Lung (tissue), 11 donors: ENCODE measurements at regions not wholly inside any gene's neighbourhood (a gene's known extent, or its start where the extent isn't known, plus 50 kb on each side); places are given as distances from the start of the nearest gene placed in this dataset.

Experiments
- ATAC-seq: fragments of 200-7000 bp; cut with Tn5 transposase; one replicate; pipeline ENCODE4 v1.9.1; 2020; ENCODE audit warnings: moderate number of reproducible peaks; ENCODE audit not compliant: insufficient read depth, low FRiP score
- DNase-seq, 3 donors: peaks; one replicate each; pipeline ENCODE4 v3.0.0-alpha.2; 2013 to 2017
- H3K27ac ChIP-seq, 2 donors: one replicate each; pipeline ENCODE4 v1.5.1; 2013; ENCODE audit warnings: mild to moderate bottlenecking in 2 of 2, moderate library complexity in 2 of 2, control low read depth in 1 of 2, inconsistent platforms in 1 of 2, low read depth in 1 of 2, low read length in 1 of 2
- H3K27me3 ChIP-seq, 3 donors: one replicate each; pipeline ENCODE4 v1.5.1; 2013; ENCODE audit warnings: low read length in 2 of 3; ENCODE audit not compliant: control insufficient read depth in 3 of 3, insufficient read depth in 3 of 3
- H3K36me3 ChIP-seq, 4 donors: one replicate each; pipeline ENCODE4 v1.5.1; 2013; ENCODE audit warnings: low read length in 4 of 4, mild to moderate bottlenecking in 1 of 4, moderate library complexity in 1 of 4; ENCODE audit not compliant: control insufficient read depth in 4 of 4, insufficient read depth in 4 of 4
- H3K4me1 ChIP-seq, 5 donors: one replicate each; pipeline ENCODE4 v1.5.1; 2013; ENCODE audit warnings: low read length in 5 of 5, mild to moderate bottlenecking in 2 of 5, moderate library complexity in 1 of 5; ENCODE audit not compliant: control insufficient read depth in 5 of 5, insufficient read depth in 5 of 5
- H3K4me3 ChIP-seq: one replicate; pipeline ENCODE4 v1.5.1; 2013; ENCODE audit warnings: mild to moderate bottlenecking, control low read depth, moderate library complexity
- H3K9ac ChIP-seq, 2 donors: one replicate each; pipeline ENCODE4 v1.5.1; 2013; ENCODE audit warnings: low read length in 2 of 2, control low read depth in 1 of 2; ENCODE audit not compliant: insufficient read depth in 1 of 2
- H3K9me3 ChIP-seq, 4 donors: one replicate each; pipeline ENCODE4 v1.5.1; 2013; ENCODE audit warnings: low read length in 3 of 4, mild to moderate bottlenecking in 1 of 4, moderate library complexity in 1 of 4; ENCODE audit not compliant: control insufficient read depth in 4 of 4, insufficient read depth in 3 of 4
- WGBS, 2 donors: extraction: QIAGEN DNeasy Blood & Tissue Kit; methylation state at CpG; one replicate each; pipeline ENCODE4 v1.1.7; 2013; 5-methylcytosine and 5-hydroxymethylcytosine counted together
- TF ChIP-seq, protein P1 (sequence below): IDR thresholded peaks from 2 replicates; pipeline ENCODE4 v1.5.1; 2012; ENCODE audit warnings: mild to moderate bottlenecking; ENCODE audit errors: control extremely low read depth, extremely low read depth
- donor health status: control.
- donor health status: control.
- donor health status: Bipolar disorder and iron deficiency.
- donor health status: healthy.
- donor health status: DM: yes; HTN: yes; CAD: no.

DNA sequence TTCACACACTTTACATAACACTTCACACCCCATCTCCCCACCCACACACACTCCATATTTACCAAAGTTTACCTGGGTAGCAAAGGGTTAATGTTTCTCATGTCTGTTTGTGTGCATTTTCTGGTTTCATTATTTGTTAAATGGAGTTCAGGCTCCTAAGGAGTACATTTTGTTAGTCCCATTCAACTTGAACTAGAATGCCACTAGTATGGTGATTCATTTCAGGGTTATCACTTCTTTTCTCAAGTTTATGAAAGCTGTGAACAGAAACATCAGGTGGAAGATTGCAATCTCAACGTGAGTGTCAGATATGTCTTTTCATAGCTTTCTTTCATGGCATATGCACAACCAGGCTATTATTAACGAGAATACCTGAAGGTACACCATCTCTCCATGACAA lies 1027.5 kb downstream of the GATA3 start:
- H3K9me3 ChIP-seq, result peaks cover 0 to 3% (median 0%) of the 10 kb centered on the region in 4 donors
- no peak overlapping the region for H3K27ac ChIP-seq
- WGBS, 2 donors, result 37 to 51% methylated on average over 2 of the region's 2 CpGs
- no peaks in the 10 kb centered on the region for H3K4me1 ChIP-seq
- no peaks in the 10 kb centered on the region for H3K27me3 ChIP-seq
- no peak overlapping the region for H3K4me3 ChIP-seq
- ATAC-seq, result no peak
- TF ChIP-seq, protein P1, sequence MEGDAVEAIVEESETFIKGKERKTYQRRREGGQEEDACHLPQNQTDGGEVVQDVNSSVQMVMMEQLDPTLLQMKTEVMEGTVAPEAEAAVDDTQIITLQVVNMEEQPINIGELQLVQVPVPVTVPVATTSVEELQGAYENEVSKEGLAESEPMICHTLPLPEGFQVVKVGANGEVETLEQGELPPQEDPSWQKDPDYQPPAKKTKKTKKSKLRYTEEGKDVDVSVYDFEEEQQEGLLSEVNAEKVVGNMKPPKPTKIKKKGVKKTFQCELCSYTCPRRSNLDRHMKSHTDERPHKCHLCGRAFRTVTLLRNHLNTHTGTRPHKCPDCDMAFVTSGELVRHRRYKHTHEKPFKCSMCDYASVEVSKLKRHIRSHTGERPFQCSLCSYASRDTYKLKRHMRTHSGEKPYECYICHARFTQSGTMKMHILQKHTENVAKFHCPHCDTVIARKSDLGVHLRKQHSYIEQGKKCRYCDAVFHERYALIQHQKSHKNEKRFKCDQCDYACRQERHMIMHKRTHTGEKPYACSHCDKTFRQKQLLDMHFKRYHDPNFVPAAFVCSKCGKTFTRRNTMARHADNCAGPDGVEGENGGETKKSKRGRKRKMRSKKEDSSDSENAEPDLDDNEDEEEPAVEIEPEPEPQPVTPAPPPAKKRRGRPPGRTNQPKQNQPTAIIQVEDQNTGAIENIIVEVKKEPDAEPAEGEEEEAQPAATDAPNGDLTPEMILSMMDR, result no peak
- DNase-seq, result no peak
- H3K9ac ChIP-seq, result no peak overlapping the region
- H3K36me3 ChIP-seq, result no peaks in the 10 kb centered on the region

DNA sequence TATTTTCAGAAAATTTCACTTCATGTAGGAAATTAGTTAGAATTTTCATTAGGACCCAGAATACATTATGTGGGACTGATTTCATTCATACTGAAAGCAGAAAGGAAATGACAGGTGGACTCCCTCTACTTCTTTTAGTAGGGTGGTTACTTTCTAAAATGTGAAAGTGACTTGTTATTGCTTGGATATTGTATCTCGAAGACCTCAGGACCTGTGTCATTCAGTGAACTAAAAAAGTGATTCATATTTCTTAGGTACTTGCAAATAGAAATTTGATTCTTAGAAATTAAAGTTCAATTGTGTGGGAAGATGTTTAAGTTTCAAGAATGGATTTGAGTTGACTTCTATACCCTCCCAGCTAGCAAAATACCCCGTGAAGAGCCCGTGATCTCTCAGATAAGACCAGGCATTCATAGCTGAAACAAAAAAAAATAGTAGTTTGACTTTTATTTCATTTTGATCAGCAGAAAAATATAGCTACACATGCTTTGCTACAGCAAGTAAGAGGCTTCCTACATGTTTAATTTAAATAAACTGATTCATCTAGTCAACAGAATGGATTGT lies 1037.1 kb downstream of the GATA3 start:
- TF ChIP-seq, protein P1, result no peak
- DNase-seq (no peak), ATAC-seq (no peak)
- H3K9ac ChIP-seq, result no peak overlapping the region
- no peaks in the 10 kb centered on the region for H3K27me3 ChIP-seq
- no peak overlapping the region for H3K27ac ChIP-seq
- 72 to 82% methylated on average over 3 of the region's 3 CpGs for WGBS, 2 donors
- no peak overlapping the region for H3K4me3 ChIP-seq
- no peaks in the 10 kb centered on the region for H3K36me3 ChIP-seq
- peaks cover 0 to 2% (median 0%) of the 10 kb centered on the region in 4 donors for H3K9me3 ChIP-seq
- no peaks in the 10 kb centered on the region for H3K4me1 ChIP-seq

DNA sequence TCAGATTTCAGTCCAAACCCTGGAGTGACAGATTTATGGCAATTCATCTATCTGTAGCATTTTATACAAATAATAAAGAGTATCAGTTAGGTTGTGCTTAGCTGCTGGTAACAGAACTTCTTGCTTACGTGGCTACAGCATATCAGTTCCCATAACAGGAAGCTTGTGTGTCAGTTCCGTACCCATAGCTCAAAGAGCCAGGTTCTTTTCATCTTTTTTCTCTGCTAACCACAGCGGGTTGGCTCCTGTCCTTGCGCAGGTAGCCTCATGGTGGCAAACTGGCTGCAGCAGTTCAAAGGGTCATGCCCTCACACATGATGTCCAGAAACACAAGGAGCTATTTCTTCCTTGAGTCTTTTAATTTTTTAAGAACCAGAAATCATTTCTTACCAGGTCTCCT lies 1041.8 kb downstream of the GATA3 start:
- TF ChIP-seq, protein P1, result no peak
- no peaks in the 10 kb centered on the region for H3K27me3 ChIP-seq
- ATAC-seq (no peak), DNase-seq (no peak)
- WGBS, 2 donors, result 75 to 86% methylated on average over 4 of the region's 4 CpGs
- H3K27ac ChIP-seq, result no peak overlapping the region
- no peaks in the 10 kb centered on the region for H3K4me1 ChIP-seq
- peaks cover 0 to 2% (median 0%) of the 10 kb centered on the region in 4 donors for H3K9me3 ChIP-seq
- H3K9ac ChIP-seq, result no peak overlapping the region
- no peak overlapping the region for H3K4me3 ChIP-seq
- no peaks in the 10 kb centered on the region for H3K36me3 ChIP-seq
